ENCODE measurements at regions not wholly inside any gene's neighbourhood (a gene's known extent, or its start where the extent isn't known, plus 50 kb on each side); places are given as distances from the start of the nearest gene placed in this dataset.

DNA sequence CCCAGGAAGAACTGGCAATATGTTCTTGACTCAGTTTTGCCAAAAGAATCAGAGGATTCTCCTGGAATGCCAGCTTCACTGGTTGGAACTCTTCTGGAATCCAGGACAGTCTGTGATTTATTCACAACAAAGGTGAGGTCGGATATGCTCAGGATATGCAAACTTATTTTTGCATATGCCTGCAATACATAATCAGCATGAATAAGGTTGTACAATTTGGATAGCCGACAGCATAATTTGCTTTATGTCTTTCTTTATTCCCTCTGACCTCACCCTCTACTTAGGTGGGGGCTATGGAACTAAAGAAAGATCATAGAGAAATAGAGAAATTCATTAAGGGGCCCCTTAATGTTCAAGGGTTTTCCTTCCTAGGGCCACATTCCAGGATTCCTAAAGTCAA is 57.6 kb upstream of the AKR1E2 start (continued):
- TF ChIP-seq KDM4B (IDR thresholded peaks at IDR 0.05; ENCODE audit: borderline replicate concordance in 2 of 2, low read depth in 1 of 2) (no peak), ZNF277 (CRISPR knock-in tag; IDR thresholded peaks at IDR 0.05; ENCODE audit: borderline replicate concordance) (no peak), MYBL2 (IDR thresholded peaks at IDR 0.05; ENCODE audit: low read depth) (no peak), MYBL2 (CRISPR knock-in tag; IDR thresholded peaks at IDR 0.05; ENCODE audit: borderline replicate concordance) (no peak), NFATC3 (IDR thresholded peaks at IDR 0.05) (no peak)
- TF ChIP-seq, protein P1, sequence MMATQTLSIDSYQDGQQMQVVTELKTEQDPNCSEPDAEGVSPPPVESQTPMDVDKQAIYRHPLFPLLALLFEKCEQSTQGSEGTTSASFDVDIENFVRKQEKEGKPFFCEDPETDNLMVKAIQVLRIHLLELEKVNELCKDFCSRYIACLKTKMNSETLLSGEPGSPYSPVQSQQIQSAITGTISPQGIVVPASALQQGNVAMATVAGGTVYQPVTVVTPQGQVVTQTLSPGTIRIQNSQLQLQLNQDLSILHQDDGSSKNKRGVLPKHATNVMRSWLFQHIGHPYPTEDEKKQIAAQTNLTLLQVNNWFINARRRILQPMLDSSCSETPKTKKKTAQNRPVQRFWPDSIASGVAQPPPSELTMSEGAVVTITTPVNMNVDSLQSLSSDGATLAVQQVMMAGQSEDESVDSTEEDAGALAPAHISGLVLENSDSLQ (IDR thresholded peaks at IDR 0.05) = no peak

- Histone ChIP-seq H4K20me1 (replicated peaks; ENCODE audit: control insufficient read depth, insufficient read depth, low read length) (no peaks in the 10 kb centered on the region), H3K4me2 (ENCODE audit: insufficient read depth, low read length) (no peak overlapping the region), H2AFZ (ENCODE audit: low read depth, low read length) (no peak overlapping the region), H3K9me3 (replicated peaks; ENCODE audit: control insufficient read depth, insufficient read depth, low read depth, low read length) (no peaks in the 10 kb centered on the region), H3K27ac (ENCODE audit: extremely low read depth, low read depth, low read length) (no peak overlapping the region), H3K4me1 (replicated peaks in 1 of 2; ENCODE audit: control insufficient read depth in 2 of 2, insufficient read depth in 2 of 2, low read length in 2 of 2) (no peaks in the 10 kb centered on the region), H3K27me3 (ENCODE audit: control insufficient read depth in 2 of 2, insufficient read depth in 2 of 2, low read length in 2 of 2) (peaks cover 0 to 4% of the 10 kb centered on the region in 2 experiments; a peak in 1 of 5 replicates), H3K4me3 (no peak overlapping the region), H3K9me1 (ENCODE audit: control insufficient read depth, insufficient read depth, low read length) (no peaks in the 10 kb centered on the region), H3K9ac (ENCODE audit: insufficient read depth in 1 of 2, low read depth in 2 of 2, low read length in 2 of 2) (no peak overlapping the region), H3K36me3 (ENCODE audit: control insufficient read depth, insufficient read depth, low read length) (no peaks in the 10 kb centered on the region), H3K79me2 (ENCODE audit: control insufficient read depth, insufficient read depth, low read length) (no peaks in the 10 kb centered on the region)
- peak; percentile 29 for FAIRE-seq
- in situ Hi-C loops (cut with MboI) = loop anchor here (25.0 kb wide), 1 partner anchor 1555 kb away; no protein-coding TSS in a partner anchor
- ChIA-PET CTCF (ENCODE audit: low intra/inter-chr PET ratio) (interaction anchor here (0.6 to 1.4 kb wide), 4 partner anchors 246 to 1574 kb away, joined by 3 to 5 read pairs (median 4); no protein-coding TSS in a partner anchor), POLR2A (interaction anchor here (1.3 kb wide), 2 partner anchors 12 to 13 kb away, joined by 4 read pairs; no protein-coding TSS in a partner anchor)
- 0% methylated on average over 7 of the region's 7 CpGs for WGBS (ENCODE audit: insufficient coverage, low coverage, missing lambda C conversion rate)
- no TSS peak for BruUV-seq (replicated peaks)
- intact Hi-C loops (cut with micrococcal nuclease) = loop anchor here (5.0 kb wide), 2 partner anchors 110 to 1570 kb away; no protein-coding TSS in a partner anchor
- ATAC-seq = 0 out of 3 replicates have a peak, but pooled peaks have one; percentile 49
- peak in 2 of 4 experiments; percentile 11 to 21 for DNase-seq (ENCODE audit: extremely low read depth in 1 of 4, low spot score in 3 of 4)
- TF ChIP-seq PCBP2 (IDR thresholded peaks at IDR 0.05; ENCODE audit: low read depth, low read length, poor library complexity, severe bottlenecking) (no peak), ZNF511 (CRISPR knock-in tag; IDR thresholded peaks at IDR 0.05) (no peak), ZFX (CRISPR knock-in tag; IDR thresholded peaks at IDR 0.05) (no peak), PTRF (tag; IDR thresholded peaks at IDR 0.05) (no peak), TFE3 (CRISPR knock-in tag; IDR thresholded peaks at IDR 0.05) (no peak)
- TF ChIP-seq, protein P2, sequence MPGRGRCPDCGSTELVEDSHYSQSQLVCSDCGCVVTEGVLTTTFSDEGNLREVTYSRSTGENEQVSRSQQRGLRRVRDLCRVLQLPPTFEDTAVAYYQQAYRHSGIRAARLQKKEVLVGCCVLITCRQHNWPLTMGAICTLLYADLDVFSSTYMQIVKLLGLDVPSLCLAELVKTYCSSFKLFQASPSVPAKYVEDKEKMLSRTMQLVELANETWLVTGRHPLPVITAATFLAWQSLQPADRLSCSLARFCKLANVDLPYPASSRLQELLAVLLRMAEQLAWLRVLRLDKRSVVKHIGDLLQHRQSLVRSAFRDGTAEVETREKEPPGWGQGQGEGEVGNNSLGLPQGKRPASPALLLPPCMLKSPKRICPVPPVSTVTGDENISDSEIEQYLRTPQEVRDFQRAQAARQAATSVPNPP (IDR thresholded peaks at IDR 0.05; ENCODE audit: borderline replicate concordance, insufficient read depth, insufficient read length) = no peak
Measured at GRCh38 chr10:4767033-4767814, 58.8 kb upstream of the AKR1E2 start.

Measured in K562 (cell line).